HG02970 (cell line): ENCODE measurements at regions not wholly inside any gene's neighbourhood (a gene's known extent, or its start where the extent isn't known, plus 50 kb on each side); places are given as distances from the start of the nearest gene placed in this dataset.

Source experiments
- ATAC-seq: cut with Tn5 transposase; IDR thresholded peaks from one replicate; pipeline ENCODE4 v1.9.1; 2021; ENCODE audit warnings: mild to moderate bottlenecking, moderate library complexity, moderate number of reproducible peaks; ENCODE audit not compliant: unreplicated experiment, low FRiP score

DNA sequence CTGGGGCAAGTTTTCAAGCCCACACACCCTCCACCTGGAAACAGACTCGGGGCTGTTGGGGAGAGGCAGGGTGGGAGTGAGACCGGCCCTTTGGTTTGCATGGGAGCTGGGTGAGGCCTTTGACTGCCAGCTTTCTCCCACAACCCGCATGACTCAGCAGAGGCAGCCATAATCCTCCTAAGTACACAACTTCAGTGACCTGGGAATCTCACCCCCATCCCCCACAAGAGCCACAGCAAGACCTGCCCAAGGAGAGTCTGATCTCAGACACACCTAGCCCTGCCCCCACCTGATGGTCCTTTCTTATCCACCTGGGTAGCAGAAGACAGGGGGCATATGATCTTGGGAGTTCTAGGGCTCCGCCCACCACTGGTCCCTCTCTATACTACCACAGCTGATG, 1615.4 kb downstream of the EFNB2 start:
- no peak for ATAC-seq

DNA sequence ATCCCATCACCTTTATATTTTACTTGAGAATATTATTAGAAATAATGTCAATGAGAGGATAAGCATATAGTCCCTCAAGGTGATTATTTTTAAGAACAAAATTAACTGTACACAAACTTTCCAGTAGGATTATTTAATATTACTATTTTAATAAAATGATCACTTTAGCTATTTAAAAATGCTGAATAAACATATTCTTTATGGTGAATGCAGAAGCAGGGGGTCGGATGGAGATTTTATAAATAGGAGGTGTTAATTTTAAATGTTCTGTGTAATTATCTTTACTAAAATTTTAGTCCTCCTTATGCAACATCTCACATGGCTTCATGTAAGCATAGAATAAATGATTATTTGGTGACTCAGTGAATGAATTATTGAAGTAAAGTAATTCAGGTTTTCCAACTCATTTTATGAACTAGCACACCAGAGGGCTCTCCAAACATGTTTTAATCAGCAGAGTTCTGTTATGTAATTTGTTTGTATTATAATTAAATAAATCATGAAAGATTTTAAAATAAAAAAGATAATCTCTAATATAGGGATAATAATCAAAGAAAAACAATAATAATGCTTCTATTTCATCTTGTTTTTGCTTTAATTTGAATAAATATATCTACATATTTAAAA, 1635.2 kb downstream of the EFNB2 start:
- no peak for ATAC-seq

- ATAC-seq = no peak
These were observed 1637.0 kb downstream of the EFNB2 start for GRCh38 chr13:104898484-104898883.

- ATAC-seq = no peak
These were observed 1639.9 kb downstream of the EFNB2 start for GRCh38 chr13:104895521-104895920.

- no peak for ATAC-seq
These were observed 1660.3 kb downstream of the EFNB2 start for GRCh38 chr13:104875038-104875754.

- ATAC-seq = no peak
These were observed 1663.3 kb downstream of the EFNB2 start for GRCh38 chr13:104872153-104872552.

GRCh38 chr13:104871456-104871855, 1664.0 kb downstream of the EFNB2 start:
- ATAC-seq = no peak

DNA sequence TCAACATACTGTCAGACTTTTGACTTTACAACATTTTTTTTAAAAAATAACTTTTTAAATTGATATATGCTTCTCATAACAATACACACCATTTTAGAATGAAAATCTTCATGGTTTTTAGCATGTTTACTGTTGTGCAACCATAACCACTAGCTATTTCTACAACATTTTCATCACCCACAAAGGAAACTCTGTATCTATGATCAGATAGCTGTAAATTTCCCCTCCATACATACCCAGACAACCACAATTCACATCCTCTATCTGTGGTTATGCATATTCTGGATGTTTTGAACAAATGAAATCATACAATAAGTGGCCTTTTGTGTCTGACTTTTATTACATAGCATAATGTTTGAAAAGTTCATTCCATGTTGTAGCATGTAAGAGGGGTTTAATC, 1666.0 kb downstream of the EFNB2 start:
- ATAC-seq = no peak

DNA sequence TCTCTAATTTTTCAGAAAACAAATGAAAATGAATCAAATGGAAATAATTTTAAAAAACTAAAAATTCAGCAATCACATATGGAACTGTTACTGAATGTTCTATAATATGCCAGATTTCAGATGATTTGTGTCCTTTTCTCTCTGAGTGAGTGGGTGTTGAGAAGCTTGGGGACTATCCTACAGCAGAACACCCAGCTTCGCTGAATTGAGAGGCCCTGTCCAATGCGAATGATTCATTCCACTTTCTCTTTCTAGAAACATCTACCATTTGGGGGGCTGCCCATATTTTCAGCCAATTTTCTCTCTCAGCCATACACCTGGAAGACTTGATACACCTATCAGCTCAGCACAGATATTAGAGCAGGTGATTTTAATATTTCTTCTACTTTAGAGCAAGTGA, 1666.7 kb downstream of the EFNB2 start:
- ATAC-seq = no peak

DNA sequence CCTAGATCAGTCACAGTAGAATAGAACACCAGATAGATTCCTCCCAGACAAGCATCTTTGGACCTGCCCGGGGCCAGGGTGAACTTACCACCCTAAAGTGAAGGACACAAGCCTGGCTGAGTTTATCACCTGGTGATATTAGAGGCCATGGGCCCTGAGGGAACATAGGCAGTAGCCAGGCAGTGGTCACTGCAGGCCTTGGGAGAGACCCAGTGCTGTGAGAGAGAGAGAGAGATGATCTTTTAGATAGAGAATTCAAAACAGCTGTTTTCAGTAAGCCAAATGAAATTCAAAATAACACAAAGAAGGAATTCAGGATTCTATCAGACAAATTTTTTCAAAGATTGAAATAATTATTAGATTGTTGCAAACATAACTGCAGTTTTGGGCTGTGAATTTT, 1679.9 kb downstream of the EFNB2 start:
- ATAC-seq = no peak

DNA sequence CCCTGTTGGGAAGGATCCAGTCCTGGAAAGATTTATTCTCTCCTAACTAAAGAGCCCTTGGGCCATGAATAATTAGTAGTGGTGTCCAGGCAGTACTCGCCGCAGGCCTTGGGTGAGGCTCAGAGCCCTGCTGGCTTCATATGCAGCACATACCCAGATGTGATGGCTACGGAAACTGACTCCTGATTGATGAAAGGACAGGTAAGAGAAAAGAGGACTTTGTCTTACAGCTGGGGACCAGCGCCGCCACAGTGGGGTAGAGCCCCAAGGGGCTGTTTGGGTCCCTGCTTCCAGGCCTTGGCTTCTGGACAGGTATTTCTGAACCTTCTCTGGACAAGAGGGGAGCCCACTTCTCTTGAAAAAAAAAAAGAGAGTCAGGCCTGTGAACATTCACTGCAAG, 1680.8 kb downstream of the EFNB2 start:
- ATAC-seq = no peak

- no peak for ATAC-seq
These were observed 1681.5 kb downstream of the EFNB2 start for GRCh38 chr13:104854007-104854406.

GRCh38 chr13:104847922-104848321, 1687.5 kb downstream of the EFNB2 start:
- no peak for ATAC-seq

DNA sequence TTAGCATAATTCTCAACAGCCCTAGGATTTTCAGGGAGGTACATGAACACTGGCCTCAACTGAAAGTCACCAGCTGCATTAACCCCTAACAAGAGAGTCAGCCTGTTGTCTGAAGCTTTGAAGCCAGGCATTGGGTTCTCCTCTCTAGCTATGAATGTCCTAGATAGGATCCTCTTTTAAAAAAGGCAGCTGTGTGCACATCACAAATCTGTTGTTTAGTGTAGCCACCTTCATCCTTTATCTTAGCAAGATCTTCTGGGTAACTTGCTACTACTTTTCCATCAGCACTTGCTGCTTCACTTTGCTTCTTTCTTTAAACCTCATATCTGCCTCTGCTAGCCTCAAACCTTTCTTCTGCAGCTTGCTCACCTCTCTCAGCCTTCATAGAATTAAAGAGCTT, 1692.1 kb downstream of the EFNB2 start:
- no peak for ATAC-seq

- ATAC-seq = no peak
These were observed 1694.4 kb downstream of the EFNB2 start for GRCh38 chr13:104841110-104841509.

GRCh38 chr13:104837756-104838155, 1697.7 kb downstream of the EFNB2 start:
- ATAC-seq = no peak

GRCh38 chr13:104833221-104833620, 1702.2 kb downstream of the EFNB2 start:
- no peak for ATAC-seq

DNA sequence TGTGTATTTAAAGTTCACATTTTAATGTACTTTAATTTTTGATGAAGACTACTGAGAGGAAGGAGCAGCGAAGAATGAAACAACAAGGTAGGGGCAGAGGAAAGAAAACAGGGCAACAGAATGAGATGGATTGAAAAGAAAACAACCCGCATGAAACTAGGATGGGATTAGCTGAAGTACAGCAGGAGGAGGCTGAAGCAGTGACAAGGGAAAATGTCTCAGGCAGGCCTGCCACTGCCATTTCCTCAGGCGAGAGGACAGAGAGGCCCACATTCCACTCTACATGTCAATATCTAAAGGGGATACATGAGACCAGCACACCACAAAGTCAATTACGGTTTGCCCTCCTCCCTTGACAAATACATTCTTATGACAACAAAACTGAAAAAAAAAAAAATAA, 1703.2 kb downstream of the EFNB2 start:
- no peak for ATAC-seq

DNA sequence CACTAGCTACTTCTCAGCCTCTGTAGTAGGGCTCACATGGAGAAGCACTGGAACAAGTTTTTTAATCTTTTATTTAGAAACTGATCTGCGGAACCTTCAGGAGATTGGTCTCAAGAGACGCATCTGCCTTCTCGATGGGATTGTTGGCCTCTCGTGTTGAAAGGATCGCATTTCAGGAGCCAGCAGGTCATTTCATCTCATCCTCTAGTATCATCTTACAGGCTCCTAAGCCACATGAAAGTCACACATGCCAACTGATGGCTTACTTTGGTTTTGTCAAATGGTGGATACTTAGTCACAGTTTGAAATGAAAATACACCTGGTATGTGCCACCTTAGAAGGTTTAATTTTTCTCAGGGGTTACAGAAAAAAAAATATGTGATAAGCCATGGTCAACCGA, 1703.6 kb downstream of the EFNB2 start:
- ATAC-seq = no peak

- no peak for ATAC-seq
These were observed 1711.8 kb downstream of the EFNB2 start for GRCh38 chr13:104823709-104824108.

DNA sequence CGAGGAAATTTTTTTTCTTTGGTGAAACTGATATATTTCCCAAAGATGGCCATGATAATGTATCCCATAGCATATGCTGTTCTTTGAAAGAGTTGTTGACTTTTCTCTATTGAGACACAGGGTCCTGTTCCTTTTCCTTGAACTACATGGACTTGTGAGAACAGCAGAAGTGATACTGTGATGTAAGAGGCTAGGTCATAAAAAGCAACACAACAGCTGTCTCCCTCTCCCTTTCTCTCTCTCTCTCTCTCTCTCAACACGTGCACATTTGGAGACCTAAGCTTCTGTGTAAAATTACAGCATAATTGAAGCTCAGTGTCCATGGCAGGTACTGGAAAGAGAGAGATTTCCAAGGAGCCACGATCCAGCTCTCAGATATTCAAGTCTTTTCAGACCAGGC, 1712.4 kb downstream of the EFNB2 start:
- no peak for ATAC-seq

DNA sequence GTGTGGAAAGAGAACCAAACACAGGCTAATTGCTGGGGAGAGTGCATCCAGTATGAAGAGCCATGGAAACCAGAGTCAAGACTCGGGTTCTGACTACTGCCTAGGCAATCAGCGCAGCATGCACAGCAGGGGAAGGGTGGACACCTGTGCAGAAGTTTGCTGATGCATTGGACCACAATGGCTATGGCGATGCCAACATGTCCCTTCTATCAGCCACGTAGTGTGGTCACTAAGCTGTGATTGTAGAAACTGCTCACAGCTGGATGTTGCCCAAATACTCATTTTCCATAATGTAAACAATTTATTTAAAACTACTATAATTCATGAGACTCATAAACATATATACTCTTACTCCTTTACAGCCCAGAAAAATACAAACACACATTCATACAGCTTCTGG, 1718.2 kb downstream of the EFNB2 start:
- ATAC-seq = no peak
